B cell (primary cell): ENCODE measurements at regions not wholly inside any gene's neighbourhood (a gene's known extent, or its start where the extent isn't known, plus 50 kb on each side); places are given as distances from the start of the nearest gene placed in this dataset.

Experiments used
- ATAC-seq: fragments of 200-7000 bp; cut with Tn5 transposase; one replicate; pipeline ENCODE4 v1.10.0; 2021; ENCODE audit warnings: low read depth, mild to moderate bottlenecking, moderate number of reproducible peaks, moderate library complexity
- CTCF ChIA-PET: fragments of 350-600 bp; sonication (Branson Sonifier 250); formaldehyde crosslinking; loops from one replicate; lab custom pipeline; 2021; ENCODE audit warnings: antibody characterized with exemption, inconsistent platforms; lab: Charles Lee
- POLR2A ChIA-PET: fragments of 350-600 bp; sonication (Branson Sonifier 250); formaldehyde crosslinking; loops from one replicate; lab custom pipeline; 2021; ENCODE audit warnings: antibody characterized with exemption; lab: Charles Lee
- DNase-seq: peaks from one replicate; pipeline ENCODE4 v3.0.0; 2013
- H2AFZ ChIP-seq: 2 replicates; pipeline ENCODE4 v1.6.1; 2012; ENCODE audit warnings: mild to moderate bottlenecking, low read depth, low read length; ENCODE audit not compliant: insufficient read depth, poor library complexity, severe bottlenecking
- H3K27ac ChIP-seq, 2 donors: 1 replicate in 1 of 2; 2 replicates in 1 of 2; pipeline ENCODE4 v1.5.1; 2012 to 2013; ENCODE audit warnings: low read length in 2 of 2, mild to moderate bottlenecking in 2 of 2, moderate library complexity in 1 of 2
- H3K27me3 ChIP-seq, 4 experiments: fragments of 200-600 bp in 1 of 4; sonication (generic) in 1 of 4; replicated peaks in 1 of 4; 1 replicate in 2 of 4; 2 replicates in 2 of 4; pipeline versions ENCODE4 v1.6.1 to v1.7.0; 2013 to 2016; ENCODE audit warnings: low read length in 3 of 4, mild to moderate bottlenecking in 2 of 4, mixed read lengths in 1 of 4, moderate library complexity in 1 of 4; ENCODE audit not compliant: insufficient read depth in 4 of 4, control insufficient read depth in 3 of 4; ENCODE audit errors: control extremely low read depth in 1 of 4
- H3K36me3 ChIP-seq, 2 experiments: replicated peaks in 1 of 2; 1 replicate in 1 of 2; 2 replicates in 1 of 2; pipeline versions ENCODE4 v1.6.1 to v1.7.1; 2013; ENCODE audit warnings: low read length in 1 of 2; ENCODE audit not compliant: insufficient read depth in 2 of 2, control insufficient read depth in 1 of 2; ENCODE audit errors: control extremely low read depth in 1 of 2, extremely low read depth in 1 of 2
- H3K4me1 ChIP-seq, 2 donors: fragments of 200-600 bp in 1 of 2; sonication (generic) in 1 of 2; 1 replicate in 1 of 2; 2 replicates in 1 of 2; pipeline versions ENCODE4 v1.5.1 to v1.6.1; 2013 to 2017; ENCODE audit warnings: low read length in 2 of 2; ENCODE audit not compliant: control insufficient read depth in 2 of 2, insufficient read depth in 2 of 2
- H3K4me2 ChIP-seq: replicated peaks from 2 replicates; pipeline ENCODE3; 2012; ENCODE audit warnings: mild to moderate bottlenecking, low read depth, low read length; ENCODE audit not compliant: poor library complexity, severe bottlenecking
- H3K4me3 ChIP-seq, 5 experiments: fragments of 200-600 bp in 1 of 5; sonication (generic) in 1 of 5; 1 replicate in 3 of 5; 2 replicates in 2 of 5; pipeline versions ENCODE4 v1.5.1 to v1.7.0; 2011 to 2016; ENCODE audit warnings: low read length in 4 of 5, mild to moderate bottlenecking in 4 of 5, low read depth in 2 of 5, control low read depth in 1 of 5, moderate library complexity in 1 of 5; ENCODE audit not compliant: insufficient read depth in 1 of 5; ENCODE audit errors: control extremely low read depth in 1 of 5, extremely low read depth in 1 of 5
- H3K79me2 ChIP-seq: fragments of 200-600 bp; sonication (generic); one replicate; pipeline ENCODE4 v1.6.0; 2016; ENCODE audit warnings: low read length; ENCODE audit not compliant: control insufficient read depth, insufficient read depth
- H3K9ac ChIP-seq: fragments of 200-600 bp; sonication (generic); 2 replicates; pipeline ENCODE4 v1.6.1; 2017; ENCODE audit warnings: mild to moderate bottlenecking, low read length, moderate library complexity
- H3K9me3 ChIP-seq, 3 donors: one replicate each; pipeline versions ENCODE4 v1.6.1 to v1.7.1; 2013; ENCODE audit warnings: low read length in 2 of 3; ENCODE audit not compliant: control insufficient read depth in 2 of 3, insufficient read depth in 1 of 3; ENCODE audit errors: control extremely low read depth in 1 of 3
- H4K20me1 ChIP-seq: 2 replicates; pipeline ENCODE4 v1.6.0; 2012; ENCODE audit warnings: mild to moderate bottlenecking, low read length; ENCODE audit not compliant: insufficient read depth, control insufficient read depth, poor library complexity, severe bottlenecking
- H3K27ac Mint-ChIP-seq: one replicate; pipeline ENCODE4 v1.8.0; 2021; ENCODE audit warnings: mixed read lengths
- H3K27me3 Mint-ChIP-seq: one replicate; pipeline ENCODE4 v1.8.0; 2021; ENCODE audit warnings: mixed read lengths
- H3K4me1 Mint-ChIP-seq: one replicate; pipeline ENCODE4 v1.8.0; 2021; ENCODE audit warnings: mixed read lengths
- H3K4me3 Mint-ChIP-seq: one replicate; pipeline ENCODE4 v1.8.0; 2021; ENCODE audit warnings: mixed read lengths
- H3K9me3 Mint-ChIP-seq: one replicate; pipeline ENCODE4 v1.8.0; 2022; ENCODE audit warnings: mixed read lengths; ENCODE audit not compliant: insufficient read depth
- EZH2 ChIP-seq: IDR thresholded peaks from 2 replicates; pipeline ENCODE4 v1.6.1; 2012; ENCODE audit warnings: borderline replicate concordance, low read depth, mild to moderate bottlenecking, moderate library complexity, low read length; ENCODE audit not compliant: insufficient read depth, poor library complexity, severe bottlenecking
- WGBS: methylation state at CpG from one replicate; pipeline ENCODE4 v1.1.5; 2013; ENCODE audit warnings: missing lambda C conversion rate; ENCODE audit not compliant: insufficient coverage; 5-methylcytosine and 5-hydroxymethylcytosine counted together
- intact Hi-C: fragments of 100-400 bp; cut with micrococcal nuclease; formaldehyde crosslinking; loops from one replicate; pipeline ENCODE4 v1.10.0; 2022
- TF ChIP-seq, protein P1 (sequence below): fragments of 200-600 bp; IDR thresholded peaks from one replicate; pipeline ENCODE4 v1.8.0; 2022; ENCODE audit warnings: antibody characterized with exemption, mild to moderate bottlenecking

DNA sequence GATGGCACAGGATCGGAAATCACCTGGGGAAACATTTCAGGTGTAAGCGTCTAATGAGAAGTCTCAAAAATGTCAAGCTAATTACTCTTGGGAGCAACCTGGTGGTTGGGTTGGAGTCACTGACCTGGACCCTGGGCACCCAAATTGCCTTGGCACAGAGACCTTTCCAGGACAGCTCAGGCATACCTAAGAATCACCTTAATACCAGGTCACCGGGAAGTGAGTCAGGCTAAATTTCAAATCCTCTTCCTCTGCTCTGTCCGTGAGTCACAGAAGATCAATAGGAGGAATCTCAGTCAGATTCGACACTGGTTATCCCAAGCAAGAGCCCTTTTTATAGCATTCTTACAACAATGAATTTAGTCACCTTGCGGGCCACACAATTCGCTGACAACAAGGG, 179.6 kb upstream of the CAMK1G start:
- no peak overlapping the region for H2AFZ ChIP-seq
- no peaks in the 10 kb centered on the region for H3K9me3 Mint-ChIP-seq
- ChIA-PET CTCF (no interaction called here), POLR2A (no interaction called here)
- H3K4me1 Mint-ChIP-seq, result no peaks in the 10 kb centered on the region
- no peaks in the 10 kb centered on the region for H4K20me1 ChIP-seq
- H3K27me3 Mint-ChIP-seq, result peaks cover 9% of the 10 kb centered on the region
- H3K4me2 ChIP-seq, result no peak overlapping the region
- TF ChIP-seq EZH2, result no peak
- TF ChIP-seq, protein P1, sequence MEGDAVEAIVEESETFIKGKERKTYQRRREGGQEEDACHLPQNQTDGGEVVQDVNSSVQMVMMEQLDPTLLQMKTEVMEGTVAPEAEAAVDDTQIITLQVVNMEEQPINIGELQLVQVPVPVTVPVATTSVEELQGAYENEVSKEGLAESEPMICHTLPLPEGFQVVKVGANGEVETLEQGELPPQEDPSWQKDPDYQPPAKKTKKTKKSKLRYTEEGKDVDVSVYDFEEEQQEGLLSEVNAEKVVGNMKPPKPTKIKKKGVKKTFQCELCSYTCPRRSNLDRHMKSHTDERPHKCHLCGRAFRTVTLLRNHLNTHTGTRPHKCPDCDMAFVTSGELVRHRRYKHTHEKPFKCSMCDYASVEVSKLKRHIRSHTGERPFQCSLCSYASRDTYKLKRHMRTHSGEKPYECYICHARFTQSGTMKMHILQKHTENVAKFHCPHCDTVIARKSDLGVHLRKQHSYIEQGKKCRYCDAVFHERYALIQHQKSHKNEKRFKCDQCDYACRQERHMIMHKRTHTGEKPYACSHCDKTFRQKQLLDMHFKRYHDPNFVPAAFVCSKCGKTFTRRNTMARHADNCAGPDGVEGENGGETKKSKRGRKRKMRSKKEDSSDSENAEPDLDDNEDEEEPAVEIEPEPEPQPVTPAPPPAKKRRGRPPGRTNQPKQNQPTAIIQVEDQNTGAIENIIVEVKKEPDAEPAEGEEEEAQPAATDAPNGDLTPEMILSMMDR, result no peak
- H3K4me3 Mint-ChIP-seq, result no peak overlapping the region
- intact Hi-C loops, result no loop called here
- DNase-seq (no peak), ATAC-seq (no peak)
- H3K27ac ChIP-seq, result no peak overlapping the region
- no peak overlapping the region for H3K27ac Mint-ChIP-seq
- H3K4me1 ChIP-seq, result no peaks in the 10 kb centered on the region
- no peak overlapping the region for H3K9ac ChIP-seq
- H3K27me3 ChIP-seq, result no peaks in the 10 kb centered on the region
- no peak overlapping the region for H3K4me3 ChIP-seq
- no peaks in the 10 kb centered on the region for H3K79me2 ChIP-seq
- H3K36me3 ChIP-seq, result no peaks in the 10 kb centered on the region
- peaks cover 0 to 2% (median 0%) of the 10 kb centered on the region in 3 donors for H3K9me3 ChIP-seq
- WGBS, result 91% methylated on average over 4 of the region's 7 CpGs

DNA sequence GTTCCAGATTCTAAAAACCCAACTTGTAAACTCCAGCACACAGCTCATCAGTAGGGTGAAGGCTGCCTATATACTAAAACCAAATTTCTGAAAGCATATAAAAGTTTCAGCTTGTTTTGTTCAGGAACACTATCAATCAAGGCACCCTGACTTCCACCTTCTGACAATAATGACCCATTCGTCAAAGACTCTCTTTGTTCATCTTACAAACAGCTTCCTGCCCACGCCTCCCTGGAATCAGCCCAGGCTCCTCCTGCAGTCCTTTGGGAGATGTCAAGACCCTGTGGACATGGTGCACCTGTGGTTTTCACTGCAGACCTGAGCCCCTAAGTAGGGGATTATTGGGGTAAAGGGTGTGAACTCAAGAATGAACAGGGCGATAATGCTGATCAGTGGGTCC, 178.9 kb upstream of the CAMK1G start:
- Histone ChIP-seq H3K9me3 (peaks cover 0 to 2% (median 0%) of the 10 kb centered on the region in 3 donors), H3K27me3 (no peaks in the 10 kb centered on the region), H4K20me1 (no peaks in the 10 kb centered on the region), H2AFZ (no peak overlapping the region), H3K4me2 (no peak overlapping the region), H3K27ac (no peak overlapping the region), H3K4me3 (no peak overlapping the region), H3K36me3 (no peaks in the 10 kb centered on the region), H3K79me2 (no peaks in the 10 kb centered on the region), H3K4me1 (no peaks in the 10 kb centered on the region), H3K9ac (no peak overlapping the region)
- peaks cover 9% of the 10 kb centered on the region for H3K27me3 Mint-ChIP-seq
- intact Hi-C loops, result no loop called here
- no peaks in the 10 kb centered on the region for H3K4me1 Mint-ChIP-seq
- ChIA-PET POLR2A (no interaction called here), CTCF (no interaction called here)
- H3K27ac Mint-ChIP-seq, result no peak overlapping the region
- H3K9me3 Mint-ChIP-seq, result no peaks in the 10 kb centered on the region
- ATAC-seq (no peak), DNase-seq (no peak)
- 57% methylated on average over 2 of the region's 3 CpGs for WGBS
- no peak overlapping the region for H3K4me3 Mint-ChIP-seq
- no peak for TF ChIP-seq EZH2
- TF ChIP-seq, protein P1, result no peak
